ENCODE measurements at regions not wholly inside any gene's neighbourhood (a gene's known extent, or its start where the extent isn't known, plus 50 kb on each side); places are given as distances from the start of the nearest gene placed in this dataset.

- Histone ChIP-seq H3K4me3 (ENCODE audit: low read depth in 1 of 2, low read length in 2 of 2) (no peak overlapping the region), H3K27me3 (ENCODE audit: control insufficient read depth in 1 of 2, insufficient read depth in 2 of 2, low read length in 2 of 2) (no peaks in the 10 kb centered on the region), H3K36me3 (ENCODE audit: control insufficient read depth in 1 of 2, insufficient read depth in 2 of 2, low read length in 2 of 2) (no peaks in the 10 kb centered on the region), H3K9me3 (ENCODE audit: control insufficient read depth in 1 of 2, low read length in 2 of 2) (no peaks in the 10 kb centered on the region), H3K27ac (ENCODE audit: low read depth, low read length) (no peak overlapping the region), H3K4me1 (ENCODE audit: control insufficient read depth in 1 of 2, insufficient read depth in 2 of 2, low read length in 2 of 2) (no peaks in the 10 kb centered on the region), H3K9ac (ENCODE audit: low read depth in 1 of 2, low read length in 2 of 2) (no peak overlapping the region)
Measured at GRCh38 chr20:7703996-7704395, 236.3 kb downstream of the HAO1 start.

GRCh38 chr20:7708112-7708511 lies 232.1 kb downstream of the HAO1 start:
- no peak overlapping the region for H3K4me3 ChIP-seq (ENCODE audit: low read depth in 1 of 2, low read length in 2 of 2)
- H3K27me3 ChIP-seq (ENCODE audit: control insufficient read depth in 1 of 2, insufficient read depth in 2 of 2, low read length in 2 of 2), result no peaks in the 10 kb centered on the region
- no peaks in the 10 kb centered on the region for H3K36me3 ChIP-seq (ENCODE audit: control insufficient read depth in 1 of 2, insufficient read depth in 2 of 2, low read length in 2 of 2)
- no peak overlapping the region for H3K9ac ChIP-seq (ENCODE audit: low read depth in 1 of 2, low read length in 2 of 2)
- no peaks in the 10 kb centered on the region for H3K4me1 ChIP-seq (ENCODE audit: control insufficient read depth in 1 of 2, insufficient read depth in 2 of 2, low read length in 2 of 2)
- H3K9me3 ChIP-seq (ENCODE audit: control insufficient read depth in 1 of 2, low read length in 2 of 2), result no peaks in the 10 kb centered on the region
- no peak overlapping the region for H3K27ac ChIP-seq (ENCODE audit: low read depth, low read length)

GRCh38 chr20:7708782-7709181 lies 231.5 kb downstream of the HAO1 start:
- Histone ChIP-seq H3K36me3 (ENCODE audit: control insufficient read depth in 1 of 2, insufficient read depth in 2 of 2, low read length in 2 of 2) (no peaks in the 10 kb centered on the region), H3K9me3 (ENCODE audit: control insufficient read depth in 1 of 2, low read length in 2 of 2) (no peaks in the 10 kb centered on the region), H3K27me3 (ENCODE audit: control insufficient read depth in 1 of 2, insufficient read depth in 2 of 2, low read length in 2 of 2) (no peaks in the 10 kb centered on the region), H3K4me1 (ENCODE audit: control insufficient read depth in 1 of 2, insufficient read depth in 2 of 2, low read length in 2 of 2) (no peaks in the 10 kb centered on the region), H3K4me3 (ENCODE audit: low read depth in 1 of 2, low read length in 2 of 2) (no peak overlapping the region), H3K9ac (ENCODE audit: low read depth in 1 of 2, low read length in 2 of 2) (no peak overlapping the region), H3K27ac (ENCODE audit: low read depth, low read length) (no peak overlapping the region)

GRCh38 chr20:7710440-7710839 lies 229.8 kb downstream of the HAO1 start:
- no peak overlapping the region for H3K27ac ChIP-seq (ENCODE audit: low read depth, low read length)
- H3K4me3 ChIP-seq (ENCODE audit: low read depth in 1 of 2, low read length in 2 of 2), result no peak overlapping the region
- H3K9me3 ChIP-seq (ENCODE audit: control insufficient read depth in 1 of 2, low read length in 2 of 2), result no peaks in the 10 kb centered on the region
- no peaks in the 10 kb centered on the region for H3K36me3 ChIP-seq (ENCODE audit: control insufficient read depth in 1 of 2, insufficient read depth in 2 of 2, low read length in 2 of 2)
- H3K27me3 ChIP-seq (ENCODE audit: control insufficient read depth in 1 of 2, insufficient read depth in 2 of 2, low read length in 2 of 2), result no peaks in the 10 kb centered on the region
- H3K4me1 ChIP-seq (ENCODE audit: control insufficient read depth in 1 of 2, insufficient read depth in 2 of 2, low read length in 2 of 2), result peaks cover 0 to 4% of the 10 kb centered on the region in 2 donors
- no peak overlapping the region for H3K9ac ChIP-seq (ENCODE audit: low read depth in 1 of 2, low read length in 2 of 2)

GRCh38 chr20:7712661-7713060 lies 227.6 kb downstream of the HAO1 start:
- no peak overlapping the region for H3K9ac ChIP-seq (ENCODE audit: low read depth in 1 of 2, low read length in 2 of 2)
- H3K9me3 ChIP-seq (ENCODE audit: control insufficient read depth in 1 of 2, low read length in 2 of 2), result no peaks in the 10 kb centered on the region
- no peaks in the 10 kb centered on the region for H3K36me3 ChIP-seq (ENCODE audit: control insufficient read depth in 1 of 2, insufficient read depth in 2 of 2, low read length in 2 of 2)
- no peak overlapping the region for H3K4me3 ChIP-seq (ENCODE audit: low read depth in 1 of 2, low read length in 2 of 2)
- H3K27ac ChIP-seq (ENCODE audit: low read depth, low read length), result no peak overlapping the region
- H3K27me3 ChIP-seq (ENCODE audit: control insufficient read depth in 1 of 2, insufficient read depth in 2 of 2, low read length in 2 of 2), result no peaks in the 10 kb centered on the region
- peaks cover 0 to 4% of the 10 kb centered on the region in 2 donors for H3K4me1 ChIP-seq (ENCODE audit: control insufficient read depth in 1 of 2, insufficient read depth in 2 of 2, low read length in 2 of 2)

- Histone ChIP-seq H3K27me3 (ENCODE audit: control insufficient read depth in 1 of 2, insufficient read depth in 2 of 2, low read length in 2 of 2) (no peaks in the 10 kb centered on the region), H3K27ac (ENCODE audit: low read depth, low read length) (no peak overlapping the region)
Measured at GRCh38 chr20:7714549-7714948, 225.7 kb downstream of the HAO1 start.

GRCh38 chr20:7716286-7716972 lies 223.8 kb downstream of the HAO1 start:
- H3K4me3 ChIP-seq (ENCODE audit: low read depth in 1 of 2, low read length in 2 of 2), result no peak overlapping the region
- H3K27me3 ChIP-seq (ENCODE audit: control insufficient read depth in 1 of 2, insufficient read depth in 2 of 2, low read length in 2 of 2), result no peaks in the 10 kb centered on the region
- no peak overlapping the region for H3K9ac ChIP-seq (ENCODE audit: low read depth in 1 of 2, low read length in 2 of 2)
- H3K4me1 ChIP-seq (ENCODE audit: control insufficient read depth in 1 of 2, insufficient read depth in 2 of 2, low read length in 2 of 2), result peaks cover 0 to 4% of the 10 kb centered on the region in 2 donors
- H3K36me3 ChIP-seq (ENCODE audit: control insufficient read depth in 1 of 2, insufficient read depth in 2 of 2, low read length in 2 of 2), result no peaks in the 10 kb centered on the region
- H3K9me3 ChIP-seq (ENCODE audit: control insufficient read depth in 1 of 2, low read length in 2 of 2), result no peaks in the 10 kb centered on the region
- H3K27ac ChIP-seq (ENCODE audit: low read depth, low read length), result no peak overlapping the region

More at GRCh38 chr20:7714549-7714948, 225.7 kb downstream of the HAO1 start:
- no peak overlapping the region for H3K9ac ChIP-seq (ENCODE audit: low read depth in 1 of 2, low read length in 2 of 2)
- no peaks in the 10 kb centered on the region for H3K36me3 ChIP-seq (ENCODE audit: control insufficient read depth in 1 of 2, insufficient read depth in 2 of 2, low read length in 2 of 2)
- H3K4me1 ChIP-seq (ENCODE audit: control insufficient read depth in 1 of 2, insufficient read depth in 2 of 2, low read length in 2 of 2), result peaks cover 0 to 4% of the 10 kb centered on the region in 2 donors
- H3K9me3 ChIP-seq (ENCODE audit: control insufficient read depth in 1 of 2, low read length in 2 of 2), result no peaks in the 10 kb centered on the region
- no peak overlapping the region for H3K4me3 ChIP-seq (ENCODE audit: low read depth in 1 of 2, low read length in 2 of 2)

- H3K27me3 ChIP-seq (ENCODE audit: control insufficient read depth in 1 of 2, insufficient read depth in 2 of 2, low read length in 2 of 2), result no peaks in the 10 kb centered on the region
- H3K4me1 ChIP-seq (ENCODE audit: control insufficient read depth in 1 of 2, insufficient read depth in 2 of 2, low read length in 2 of 2), result no peaks in the 10 kb centered on the region
- no peak overlapping the region for H3K27ac ChIP-seq (ENCODE audit: low read depth, low read length)
- H3K9ac ChIP-seq (ENCODE audit: low read depth in 1 of 2, low read length in 2 of 2), result no peak overlapping the region
- H3K4me3 ChIP-seq (ENCODE audit: low read depth in 1 of 2, low read length in 2 of 2), result no peak overlapping the region
- no peaks in the 10 kb centered on the region for H3K36me3 ChIP-seq (ENCODE audit: control insufficient read depth in 1 of 2, insufficient read depth in 2 of 2, low read length in 2 of 2)
- H3K9me3 ChIP-seq (ENCODE audit: control insufficient read depth in 1 of 2, low read length in 2 of 2), result no peaks in the 10 kb centered on the region
Measured at GRCh38 chr20:7722564-7722963, 217.7 kb downstream of the HAO1 start.

GRCh38 chr20:7723284-7723683 lies 217.0 kb downstream of the HAO1 start:
- Histone ChIP-seq H3K4me3 (ENCODE audit: low read depth in 1 of 2, low read length in 2 of 2) (no peak overlapping the region), H3K27ac (ENCODE audit: low read depth, low read length) (no peak overlapping the region), H3K9ac (ENCODE audit: low read depth in 1 of 2, low read length in 2 of 2) (no peak overlapping the region), H3K4me1 (ENCODE audit: control insufficient read depth in 1 of 2, insufficient read depth in 2 of 2, low read length in 2 of 2) (no peaks in the 10 kb centered on the region), H3K27me3 (ENCODE audit: control insufficient read depth in 1 of 2, insufficient read depth in 2 of 2, low read length in 2 of 2) (no peaks in the 10 kb centered on the region), H3K36me3 (ENCODE audit: control insufficient read depth in 1 of 2, insufficient read depth in 2 of 2, low read length in 2 of 2) (no peaks in the 10 kb centered on the region), H3K9me3 (ENCODE audit: control insufficient read depth in 1 of 2, low read length in 2 of 2) (no peaks in the 10 kb centered on the region)

GRCh38 chr20:7728338-7728737 lies 211.9 kb downstream of the HAO1 start:
- H3K36me3 ChIP-seq (ENCODE audit: control insufficient read depth in 1 of 2, insufficient read depth in 2 of 2, low read length in 2 of 2), result no peaks in the 10 kb centered on the region
- no peaks in the 10 kb centered on the region for H3K4me1 ChIP-seq (ENCODE audit: control insufficient read depth in 1 of 2, insufficient read depth in 2 of 2, low read length in 2 of 2)
- no peak overlapping the region for H3K4me3 ChIP-seq (ENCODE audit: low read depth in 1 of 2, low read length in 2 of 2)
- no peak overlapping the region for H3K9ac ChIP-seq (ENCODE audit: low read depth in 1 of 2, low read length in 2 of 2)
- no peak overlapping the region for H3K27ac ChIP-seq (ENCODE audit: low read depth, low read length)
- no peaks in the 10 kb centered on the region for H3K27me3 ChIP-seq (ENCODE audit: control insufficient read depth in 1 of 2, insufficient read depth in 2 of 2, low read length in 2 of 2)
- no peaks in the 10 kb centered on the region for H3K9me3 ChIP-seq (ENCODE audit: control insufficient read depth in 1 of 2, low read length in 2 of 2)

Measured in duodenal mucosa (tissue), 2 donors.